ENCODE measurements at regions not wholly inside any gene's neighbourhood (a gene's known extent, or its start where the extent isn't known, plus 50 kb on each side); places are given as distances from the start of the nearest gene placed in this dataset.

GRCh38 chr13:64930636-64931035 lies 2299.5 kb downstream of the PCDH9 start:
- no peak for DNase-seq

GRCh38 chr13:64928696-64929499 lies 2301.2 kb downstream of the PCDH9 start:
- Histone ChIP-seq H3K36me3 (ENCODE audit: control insufficient read depth, insufficient read depth, low read length) (no peaks in the 10 kb centered on the region), H3K4me1 (ENCODE audit: control insufficient read depth, insufficient read depth, low read length, poor library complexity, severe bottlenecking) (no peaks in the 10 kb centered on the region), H3K9me3 (ENCODE audit: control insufficient read depth, low read length) (no peaks in the 10 kb centered on the region), H3K4me3 (ENCODE audit: insufficient read depth, low read depth, low read length, poor library complexity, severe bottlenecking) (no peak overlapping the region), H3K27ac (ENCODE audit: insufficient read depth, low read length, poor library complexity, severe bottlenecking) (no peak overlapping the region), H3K27me3 (replicated peaks; ENCODE audit: control insufficient read depth, insufficient read depth, low read length, poor library complexity, severe bottlenecking) (no peaks in the 10 kb centered on the region)
- no peak for DNase-seq

More at GRCh38 chr13:64930636-64931035, 2299.5 kb downstream of the PCDH9 start:
- Histone ChIP-seq H3K4me3 (ENCODE audit: insufficient read depth, low read depth, low read length, poor library complexity, severe bottlenecking) (no peak overlapping the region), H3K36me3 (ENCODE audit: control insufficient read depth, insufficient read depth, low read length) (no peaks in the 10 kb centered on the region), H3K4me1 (ENCODE audit: control insufficient read depth, insufficient read depth, low read length, poor library complexity, severe bottlenecking) (no peaks in the 10 kb centered on the region), H3K27me3 (replicated peaks; ENCODE audit: control insufficient read depth, insufficient read depth, low read length, poor library complexity, severe bottlenecking) (no peaks in the 10 kb centered on the region), H3K27ac (ENCODE audit: insufficient read depth, low read length, poor library complexity, severe bottlenecking) (no peak overlapping the region), H3K9me3 (ENCODE audit: control insufficient read depth, low read length) (no peaks in the 10 kb centered on the region)

DNA sequence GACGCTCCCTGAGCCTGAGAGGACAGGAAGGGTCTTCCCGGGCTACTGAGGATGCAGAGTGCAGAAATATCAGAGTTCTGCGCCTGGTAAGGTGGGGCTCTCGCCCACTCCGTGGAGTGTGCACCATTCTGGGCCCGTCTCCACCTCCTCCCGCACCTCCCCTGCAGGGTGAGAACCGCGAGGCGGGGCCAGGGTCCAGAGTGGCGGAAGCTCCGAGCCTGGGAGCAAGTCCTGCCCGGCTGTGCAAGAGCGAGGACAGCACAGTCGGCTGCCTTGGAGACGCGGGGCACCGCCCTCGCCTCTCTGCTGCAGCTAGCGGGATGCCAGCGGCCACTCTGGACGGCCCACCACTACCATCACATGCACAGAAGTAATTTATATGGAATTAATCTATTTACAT lies 2304.4 kb downstream of the PCDH9 start:
- Histone ChIP-seq H3K9me3 (ENCODE audit: control insufficient read depth, low read length) (no peaks in the 10 kb centered on the region), H3K4me1 (ENCODE audit: control insufficient read depth, insufficient read depth, low read length, poor library complexity, severe bottlenecking) (no peaks in the 10 kb centered on the region), H3K27me3 (replicated peaks; ENCODE audit: control insufficient read depth, insufficient read depth, low read length, poor library complexity, severe bottlenecking) (no peaks in the 10 kb centered on the region), H3K4me3 (ENCODE audit: insufficient read depth, low read depth, low read length, poor library complexity, severe bottlenecking) (no peak overlapping the region), H3K27ac (ENCODE audit: insufficient read depth, low read length, poor library complexity, severe bottlenecking) (no peak overlapping the region), H3K36me3 (ENCODE audit: control insufficient read depth, insufficient read depth, low read length) (no peaks in the 10 kb centered on the region)
- DNase-seq, result no peak

DNA sequence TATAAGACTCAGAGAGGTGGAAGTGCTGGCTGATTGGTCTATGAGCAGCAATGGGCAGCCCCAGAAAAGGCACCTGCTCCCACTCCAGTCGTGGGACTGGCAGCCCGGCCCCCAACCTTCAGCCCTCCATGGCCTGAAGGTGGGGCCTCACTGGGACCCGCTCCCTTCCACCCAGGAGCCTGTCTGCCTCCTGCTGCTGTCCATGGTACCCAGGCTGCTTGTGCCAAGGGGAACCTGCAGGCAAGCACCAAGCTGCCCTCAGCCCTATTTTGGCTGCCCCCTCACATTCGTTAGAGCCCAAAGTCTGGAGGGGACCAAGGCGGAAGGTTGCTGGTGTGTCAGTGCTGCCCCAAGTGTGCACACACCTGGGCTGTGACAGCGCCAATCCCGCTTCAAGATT lies 2304.9 kb downstream of the PCDH9 start:
- H3K27me3 ChIP-seq (replicated peaks; ENCODE audit: control insufficient read depth, insufficient read depth, low read length, poor library complexity, severe bottlenecking), result no peaks in the 10 kb centered on the region
- H3K9me3 ChIP-seq (ENCODE audit: control insufficient read depth, low read length), result no peaks in the 10 kb centered on the region
- H3K27ac ChIP-seq (ENCODE audit: insufficient read depth, low read length, poor library complexity, severe bottlenecking), result no peak overlapping the region
- H3K4me1 ChIP-seq (ENCODE audit: control insufficient read depth, insufficient read depth, low read length, poor library complexity, severe bottlenecking), result no peaks in the 10 kb centered on the region
- no peak overlapping the region for H3K4me3 ChIP-seq (ENCODE audit: insufficient read depth, low read depth, low read length, poor library complexity, severe bottlenecking)
- H3K36me3 ChIP-seq (ENCODE audit: control insufficient read depth, insufficient read depth, low read length), result no peaks in the 10 kb centered on the region
- DNase-seq, result no peak

GRCh38 chr13:64924401-64924800 lies 2305.7 kb downstream of the PCDH9 start:
- Histone ChIP-seq H3K27ac (ENCODE audit: insufficient read depth, low read length, poor library complexity, severe bottlenecking) (no peak overlapping the region), H3K27me3 (replicated peaks; ENCODE audit: control insufficient read depth, insufficient read depth, low read length, poor library complexity, severe bottlenecking) (no peaks in the 10 kb centered on the region), H3K4me3 (ENCODE audit: insufficient read depth, low read depth, low read length, poor library complexity, severe bottlenecking) (no peak overlapping the region), H3K4me1 (ENCODE audit: control insufficient read depth, insufficient read depth, low read length, poor library complexity, severe bottlenecking) (no peaks in the 10 kb centered on the region), H3K36me3 (ENCODE audit: control insufficient read depth, insufficient read depth, low read length) (no peaks in the 10 kb centered on the region), H3K9me3 (ENCODE audit: control insufficient read depth, low read length) (no peaks in the 10 kb centered on the region)
- DNase-seq, result no peak

GRCh38 chr13:64917566-64917965 lies 2312.6 kb downstream of the PCDH9 start:
- no peaks in the 10 kb centered on the region for H3K9me3 ChIP-seq (ENCODE audit: control insufficient read depth, low read length)
- H3K4me1 ChIP-seq (ENCODE audit: control insufficient read depth, insufficient read depth, low read length, poor library complexity, severe bottlenecking), result no peaks in the 10 kb centered on the region
- no peak overlapping the region for H3K4me3 ChIP-seq (ENCODE audit: insufficient read depth, low read depth, low read length, poor library complexity, severe bottlenecking)
- no peak overlapping the region for H3K27ac ChIP-seq (ENCODE audit: insufficient read depth, low read length, poor library complexity, severe bottlenecking)
- no peak for DNase-seq
- no peaks in the 10 kb centered on the region for H3K27me3 ChIP-seq (replicated peaks; ENCODE audit: control insufficient read depth, insufficient read depth, low read length, poor library complexity, severe bottlenecking)
- H3K36me3 ChIP-seq (ENCODE audit: control insufficient read depth, insufficient read depth, low read length), result no peaks in the 10 kb centered on the region

DNA sequence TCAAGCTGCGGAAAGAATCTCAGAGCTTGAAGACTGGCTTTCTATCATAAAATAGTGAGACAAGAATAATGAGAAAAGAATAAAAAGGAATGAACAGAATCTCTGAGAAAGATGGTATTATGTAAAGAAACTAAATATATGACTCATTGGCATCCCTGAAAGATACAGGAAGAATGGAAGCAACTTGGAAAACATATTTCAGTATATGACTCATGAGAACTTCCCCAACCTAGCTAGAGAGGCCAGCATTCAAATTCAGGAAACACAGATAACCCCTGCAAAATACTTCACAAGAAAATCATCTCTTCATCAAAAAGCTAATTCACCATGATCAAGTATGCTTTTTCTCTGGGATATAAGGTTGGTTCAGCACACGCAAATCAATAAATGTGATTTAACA lies 2318.0 kb downstream of the PCDH9 start:
- Histone ChIP-seq H3K9me3 (ENCODE audit: control insufficient read depth, low read length) (no peaks in the 10 kb centered on the region), H3K27me3 (replicated peaks; ENCODE audit: control insufficient read depth, insufficient read depth, low read length, poor library complexity, severe bottlenecking) (no peaks in the 10 kb centered on the region), H3K27ac (ENCODE audit: insufficient read depth, low read length, poor library complexity, severe bottlenecking) (no peak overlapping the region), H3K36me3 (ENCODE audit: control insufficient read depth, insufficient read depth, low read length) (no peaks in the 10 kb centered on the region), H3K4me1 (ENCODE audit: control insufficient read depth, insufficient read depth, low read length, poor library complexity, severe bottlenecking) (no peaks in the 10 kb centered on the region), H3K4me3 (ENCODE audit: insufficient read depth, low read depth, low read length, poor library complexity, severe bottlenecking) (no peak overlapping the region)
- DNase-seq, result no peak

DNA sequence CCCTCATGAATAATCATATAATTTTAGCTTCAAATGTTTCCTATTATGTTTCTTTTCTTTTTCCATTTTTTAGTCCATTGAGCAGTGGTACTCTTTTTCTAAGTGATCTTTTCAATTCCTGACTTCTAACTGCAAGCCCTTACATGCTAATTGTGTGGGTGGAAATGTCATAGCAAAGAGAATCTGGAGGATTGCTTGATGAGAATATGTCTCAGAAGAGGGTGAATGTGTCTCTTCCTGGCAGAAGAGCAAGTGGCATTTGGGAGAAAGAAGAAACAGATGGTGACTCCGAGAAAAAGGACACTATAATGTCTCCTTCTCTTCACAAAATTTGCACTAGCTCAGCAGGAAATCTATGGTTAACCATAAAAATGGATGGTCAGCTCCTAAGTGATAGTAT lies 2320.0 kb downstream of the PCDH9 start:
- DNase-seq, result no peak
- no peaks in the 10 kb centered on the region for H3K9me3 ChIP-seq (ENCODE audit: control insufficient read depth, low read length)
- no peaks in the 10 kb centered on the region for H3K27me3 ChIP-seq (replicated peaks; ENCODE audit: control insufficient read depth, insufficient read depth, low read length, poor library complexity, severe bottlenecking)
- no peak overlapping the region for H3K4me3 ChIP-seq (ENCODE audit: insufficient read depth, low read depth, low read length, poor library complexity, severe bottlenecking)
- H3K4me1 ChIP-seq (ENCODE audit: control insufficient read depth, insufficient read depth, low read length, poor library complexity, severe bottlenecking), result no peaks in the 10 kb centered on the region
- no peaks in the 10 kb centered on the region for H3K36me3 ChIP-seq (ENCODE audit: control insufficient read depth, insufficient read depth, low read length)
- no peak overlapping the region for H3K27ac ChIP-seq (ENCODE audit: insufficient read depth, low read length, poor library complexity, severe bottlenecking)

- Histone ChIP-seq H3K9me3 (ENCODE audit: control insufficient read depth, low read length) (no peaks in the 10 kb centered on the region), H3K27me3 (replicated peaks; ENCODE audit: control insufficient read depth, insufficient read depth, low read length, poor library complexity, severe bottlenecking) (no peaks in the 10 kb centered on the region), H3K4me3 (ENCODE audit: insufficient read depth, low read depth, low read length, poor library complexity, severe bottlenecking) (no peak overlapping the region), H3K36me3 (ENCODE audit: control insufficient read depth, insufficient read depth, low read length) (no peaks in the 10 kb centered on the region), H3K4me1 (ENCODE audit: control insufficient read depth, insufficient read depth, low read length, poor library complexity, severe bottlenecking) (no peaks in the 10 kb centered on the region), H3K27ac (ENCODE audit: insufficient read depth, low read length, poor library complexity, severe bottlenecking) (no peak overlapping the region)
- no peak for DNase-seq
Observed at GRCh38 chr13:64909184-64909583, 2321.0 kb downstream of the PCDH9 start.

- Histone ChIP-seq H3K4me3 (ENCODE audit: insufficient read depth, low read depth, low read length, poor library complexity, severe bottlenecking) (no peak overlapping the region), H3K36me3 (ENCODE audit: control insufficient read depth, insufficient read depth, low read length) (no peaks in the 10 kb centered on the region), H3K4me1 (ENCODE audit: control insufficient read depth, insufficient read depth, low read length, poor library complexity, severe bottlenecking) (no peaks in the 10 kb centered on the region), H3K27me3 (replicated peaks; ENCODE audit: control insufficient read depth, insufficient read depth, low read length, poor library complexity, severe bottlenecking) (no peaks in the 10 kb centered on the region), H3K27ac (ENCODE audit: insufficient read depth, low read length, poor library complexity, severe bottlenecking) (no peak overlapping the region), H3K9me3 (ENCODE audit: control insufficient read depth, low read length) (no peaks in the 10 kb centered on the region)
- DNase-seq, result peak in 1 of 3 donors; percentile 0
Observed at GRCh38 chr13:64900039-64900438, 2330.1 kb downstream of the PCDH9 start.

All from effector memory CD4-positive, alpha-beta T cell (primary cell).